Uterus (tissue), 3 donors: ENCODE measurements at regions not wholly inside any gene's neighbourhood (a gene's known extent, or its start where the extent isn't known, plus 50 kb on each side); places are given as distances from the start of the nearest gene placed in this dataset.

Experiments used
- DNase-seq, 2 donors: peaks; one replicate each; pipeline ENCODE4 v3.0.0-alpha.2; 2019 to 2020
- H3K27ac ChIP-seq, 2 donors: fragments of 200-600 bp; sonication (generic); 1 replicate in 1 of 2; 2 replicates in 1 of 2; pipeline ENCODE4 v1.5.1; 2016 to 2018
- H3K27me3 ChIP-seq, 2 donors: fragments of 200-600 bp; sonication (generic); one replicate each; pipeline ENCODE4 v1.5.1; 2018 to 2019; ENCODE audit warnings: control low read depth in 1 of 2
- H3K36me3 ChIP-seq, 2 donors: fragments of 200-600 bp; sonication (generic); one replicate each; pipeline ENCODE4 v1.5.1; 2019; ENCODE audit warnings: control low read depth in 1 of 2
- H3K4me1 ChIP-seq, 2 donors: fragments of 200-600 bp; sonication (generic); one replicate each; pipeline ENCODE4 v1.5.1; 2018 to 2019; ENCODE audit warnings: control low read depth in 1 of 2
- H3K4me3 ChIP-seq, 2 donors: fragments of 200-600 bp; sonication (generic); 1 replicate in 1 of 2; 2 replicates in 1 of 2; pipeline ENCODE4 v1.5.1; 2018 to 2019; ENCODE audit warnings: mild to moderate bottlenecking in 1 of 2
- H3K9me3 ChIP-seq, 2 donors: fragments of 200-600 bp; sonication (generic); one replicate each; pipeline ENCODE4 v1.5.1; 2019; ENCODE audit warnings: control low read depth in 1 of 2
- POLR2A ChIP-seq, 2 donors: fragments of 450-650 bp; IDR thresholded peaks; one replicate each; pipeline ENCODE4 v1.6.1; 2016; ENCODE audit warnings: antibody characterized with exemption in 2 of 2, mild to moderate bottlenecking in 1 of 2, moderate library complexity in 1 of 2
- intact Hi-C: fragments of 100-400 bp; cut with DNase I; formaldehyde crosslinking; loops from one replicate; pipeline ENCODE4 v1.15.1; 2023; ENCODE audit warnings: low total_unique reads
- TF ChIP-seq, protein P1 (sequence below), 4 experiments: fragments of 200-600 bp in 2 of 4; fragments of 450-650 bp in 2 of 4; sonication (generic) in 2 of 4; IDR thresholded peaks; one replicate each; pipeline ENCODE4 v1.5.1; 2016 to 2019; ENCODE audit warnings: antibody characterized with exemption in 4 of 4, mild to moderate bottlenecking in 2 of 4, moderate library complexity in 1 of 4
- donor health status: DM: yes; HTN: yes; CAD: no.

DNA sequence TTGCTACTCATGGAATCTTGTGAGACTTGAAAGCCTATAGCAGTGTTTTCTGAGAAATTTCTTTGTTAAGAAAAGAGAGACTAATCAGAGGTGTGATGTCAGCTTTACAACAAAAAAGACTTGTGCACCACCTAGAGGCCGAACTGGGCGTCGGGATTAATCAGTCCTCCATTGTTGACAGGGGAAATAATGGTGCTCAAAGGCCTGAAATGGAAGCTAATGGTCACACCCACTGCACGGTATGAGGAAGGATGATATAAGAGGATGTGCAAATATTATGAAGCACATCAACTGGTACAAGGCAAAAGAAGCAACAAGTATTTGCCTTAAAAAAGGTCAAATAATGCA, 480.2 kb upstream of the MIR17HG start:
- Histone ChIP-seq H3K4me1 (no peaks in the 10 kb centered on the region), H3K9me3 (no peaks in the 10 kb centered on the region), H3K27ac (no peak overlapping the region), H3K4me3 (no peak overlapping the region), H3K36me3 (no peaks in the 10 kb centered on the region), H3K27me3 (no peaks in the 10 kb centered on the region)
- intact Hi-C loops: no loop called here
- TF ChIP-seq, protein P1, sequence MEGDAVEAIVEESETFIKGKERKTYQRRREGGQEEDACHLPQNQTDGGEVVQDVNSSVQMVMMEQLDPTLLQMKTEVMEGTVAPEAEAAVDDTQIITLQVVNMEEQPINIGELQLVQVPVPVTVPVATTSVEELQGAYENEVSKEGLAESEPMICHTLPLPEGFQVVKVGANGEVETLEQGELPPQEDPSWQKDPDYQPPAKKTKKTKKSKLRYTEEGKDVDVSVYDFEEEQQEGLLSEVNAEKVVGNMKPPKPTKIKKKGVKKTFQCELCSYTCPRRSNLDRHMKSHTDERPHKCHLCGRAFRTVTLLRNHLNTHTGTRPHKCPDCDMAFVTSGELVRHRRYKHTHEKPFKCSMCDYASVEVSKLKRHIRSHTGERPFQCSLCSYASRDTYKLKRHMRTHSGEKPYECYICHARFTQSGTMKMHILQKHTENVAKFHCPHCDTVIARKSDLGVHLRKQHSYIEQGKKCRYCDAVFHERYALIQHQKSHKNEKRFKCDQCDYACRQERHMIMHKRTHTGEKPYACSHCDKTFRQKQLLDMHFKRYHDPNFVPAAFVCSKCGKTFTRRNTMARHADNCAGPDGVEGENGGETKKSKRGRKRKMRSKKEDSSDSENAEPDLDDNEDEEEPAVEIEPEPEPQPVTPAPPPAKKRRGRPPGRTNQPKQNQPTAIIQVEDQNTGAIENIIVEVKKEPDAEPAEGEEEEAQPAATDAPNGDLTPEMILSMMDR (IDR thresholded peaks at IDR 0.05): peak in 2 of 4 experiments; percentile 20 to 40
- TF ChIP-seq POLR2A (IDR thresholded peaks at IDR 0.05): no peak
- DNase-seq: peak in 1 of 2 donors; percentile 20

DNA sequence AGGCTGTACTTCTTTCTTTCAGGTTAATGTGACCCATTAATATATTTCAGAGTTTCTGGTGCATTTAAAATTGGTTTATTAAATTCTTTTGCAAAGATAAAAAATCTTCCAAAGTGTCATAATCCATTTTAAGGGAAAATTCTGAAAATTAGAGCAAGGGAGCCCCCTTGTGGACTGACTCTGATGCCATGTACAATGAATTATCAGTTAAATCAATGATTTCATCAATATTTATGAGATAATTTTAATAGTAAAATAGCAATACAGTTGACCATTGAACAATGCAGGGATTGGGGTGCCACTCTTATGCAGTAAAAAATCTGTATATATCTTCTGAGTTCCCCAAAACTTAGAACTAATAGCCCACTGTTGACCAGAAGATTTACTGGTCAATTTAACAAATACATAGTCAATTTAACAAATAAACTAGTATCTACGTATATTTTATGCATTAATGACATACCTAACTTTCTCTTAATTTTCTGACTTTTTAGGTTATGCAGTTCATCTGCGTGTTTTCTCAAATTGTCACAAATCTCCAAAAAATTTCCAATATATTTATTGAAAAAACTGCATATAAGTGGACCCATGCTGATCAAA, 479.1 kb upstream of the MIR17HG start:
- no peaks in the 10 kb centered on the region for H3K4me1 ChIP-seq

DNA sequence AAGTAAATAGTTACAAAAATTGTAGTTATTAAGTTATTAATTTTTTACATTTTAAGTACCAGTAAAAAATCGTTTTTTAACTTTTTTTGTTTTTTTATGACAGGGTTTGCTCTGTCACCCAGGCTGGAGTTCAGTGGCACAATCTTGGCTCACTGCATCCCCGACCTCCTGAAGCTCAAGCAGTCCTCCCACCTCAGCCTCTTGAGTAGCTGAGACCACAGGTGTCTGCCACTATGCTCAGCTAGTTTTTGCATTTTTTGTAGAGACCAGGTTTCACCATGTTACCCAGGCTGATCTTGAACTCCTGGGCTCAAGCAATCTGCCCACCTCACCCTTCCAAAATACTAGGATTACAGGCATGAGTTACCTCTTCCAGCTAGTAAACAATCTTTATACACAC, 477.9 kb upstream of the MIR17HG start:
- Histone ChIP-seq H3K36me3 (no peaks in the 10 kb centered on the region), H3K27ac (no peak overlapping the region), H3K4me1 (no peaks in the 10 kb centered on the region), H3K9me3 (no peaks in the 10 kb centered on the region), H3K4me3 (no peak overlapping the region), H3K27me3 (no peaks in the 10 kb centered on the region)
- DNase-seq: no peak
- intact Hi-C loops: no loop called here
- no peak for TF ChIP-seq POLR2A (IDR thresholded peaks at IDR 0.05)
- TF ChIP-seq, protein P1 (IDR thresholded peaks at IDR 0.05): no peak

More for the DNA sequence above, 479.1 kb upstream of the MIR17HG start:
- Histone ChIP-seq H3K27ac (no peak overlapping the region), H3K36me3 (no peaks in the 10 kb centered on the region), H3K27me3 (no peaks in the 10 kb centered on the region), H3K4me3 (no peak overlapping the region), H3K9me3 (no peaks in the 10 kb centered on the region)
- no peak for DNase-seq
- no peak for TF ChIP-seq POLR2A (IDR thresholded peaks at IDR 0.05)
- TF ChIP-seq, protein P1 (IDR thresholded peaks at IDR 0.05): peak in 3 of 4 experiments; percentile 6 to 13 (median 12)
- intact Hi-C loops: no loop called here

DNA sequence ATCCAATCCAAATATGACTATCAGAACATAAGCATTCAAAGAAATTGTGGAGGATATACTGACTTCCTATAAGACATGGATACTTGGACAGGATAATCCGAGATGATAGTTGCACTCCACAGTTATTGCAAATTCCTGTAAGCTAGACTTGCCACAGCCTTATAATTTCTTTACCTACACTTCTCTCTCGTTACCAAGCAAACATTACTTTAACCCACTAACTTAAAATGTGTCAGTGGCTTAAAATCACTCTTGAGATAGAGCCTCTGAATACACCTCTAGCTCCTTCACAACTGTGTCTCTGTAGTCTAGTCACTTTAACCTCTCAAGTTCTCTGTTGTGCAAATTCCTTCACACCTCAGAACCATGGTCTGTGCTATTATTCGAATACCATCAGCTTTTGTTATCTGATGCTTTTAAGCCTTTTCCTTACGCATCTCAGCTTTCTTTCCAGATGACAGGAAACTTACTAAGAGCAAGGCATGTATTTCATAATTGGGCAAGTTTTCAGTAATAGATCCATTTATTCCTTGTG, 474.9 kb upstream of the MIR17HG start:
- H3K4me3 ChIP-seq: no peak overlapping the region
- H3K27me3 ChIP-seq: no peaks in the 10 kb centered on the region
- DNase-seq: no peak
- intact Hi-C loops: no loop called here
- no peak overlapping the region for H3K27ac ChIP-seq
- no peaks in the 10 kb centered on the region for H3K9me3 ChIP-seq
- no peaks in the 10 kb centered on the region for H3K4me1 ChIP-seq
- no peak for TF ChIP-seq POLR2A (IDR thresholded peaks at IDR 0.05)
- TF ChIP-seq, protein P1 (IDR thresholded peaks at IDR 0.05): no peak
- H3K36me3 ChIP-seq: no peaks in the 10 kb centered on the region

DNA sequence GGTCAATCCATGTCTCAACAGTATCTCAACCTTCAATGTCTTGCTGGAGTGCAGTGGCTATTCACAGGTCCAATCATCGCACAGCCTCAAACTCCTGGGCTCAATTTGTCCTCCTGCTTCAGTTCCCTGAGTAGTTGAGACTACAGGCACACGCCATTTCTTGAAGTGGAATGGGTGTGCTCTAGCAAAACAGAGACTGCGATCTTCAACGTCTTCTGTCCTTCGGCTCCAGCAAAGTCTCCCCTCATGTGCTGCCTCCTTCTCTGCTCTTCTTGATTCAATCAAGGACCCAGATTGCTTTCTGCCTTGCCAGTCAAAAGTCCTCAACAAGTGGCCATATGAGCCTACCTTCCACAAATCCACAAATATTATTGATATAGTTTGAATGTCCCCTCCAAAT, 466.7 kb upstream of the MIR17HG start:
- H3K4me3 ChIP-seq: no peak overlapping the region
- no peak overlapping the region for H3K27ac ChIP-seq
- H3K27me3 ChIP-seq: no peaks in the 10 kb centered on the region
- TF ChIP-seq POLR2A (IDR thresholded peaks at IDR 0.05): no peak
- TF ChIP-seq, protein P1 (IDR thresholded peaks at IDR 0.05): no peak
- H3K9me3 ChIP-seq: no peaks in the 10 kb centered on the region
- H3K4me1 ChIP-seq: no peaks in the 10 kb centered on the region
- H3K36me3 ChIP-seq: no peaks in the 10 kb centered on the region
- intact Hi-C loops: no loop called here
- DNase-seq: no peak
